CD4-positive, alpha-beta T cell treated with Interleukin-2 at 100 ng/mL for 4 hours (primary cell): ENCODE measurements at regions not wholly inside any gene's neighbourhood (a gene's known extent, or its start where the extent isn't known, plus 50 kb on each side); places are given as distances from the start of the nearest gene placed in this dataset.

Experiments used
- DNase-seq: peaks from one replicate; pipeline ENCODE4 v3.0.0-alpha.2; 2020; ENCODE audit warnings: low spot score

DNA sequence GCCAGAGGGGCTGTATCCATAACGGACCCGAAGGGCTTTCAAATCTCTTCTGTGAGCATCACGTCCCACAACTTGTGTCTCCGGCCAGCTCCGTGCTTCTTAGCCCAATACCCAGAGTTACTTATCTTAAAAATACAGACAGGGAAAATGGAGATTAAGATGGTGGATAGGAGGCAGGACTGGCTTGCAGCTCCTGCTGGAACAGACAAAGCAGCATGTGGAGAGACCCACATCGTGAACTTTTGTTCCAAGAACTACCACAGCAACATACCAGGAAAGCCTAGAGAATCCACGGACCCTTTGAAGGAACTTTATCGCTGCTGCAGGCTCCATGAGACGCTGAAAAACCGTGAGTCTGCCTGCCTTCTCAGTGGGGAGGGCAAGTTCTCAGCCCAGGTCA is 113.7 kb downstream of the RNASET2 start:
- no peak for DNase-seq

GRCh38 chr6:166841216-166841615 is 115.1 kb downstream of the RNASET2 start:
- DNase-seq: no peak

- no peak for DNase-seq
Measured at GRCh38 chr6:166839569-166839968, 116.8 kb downstream of the RNASET2 start.

GRCh38 chr6:166838987-166839386 is 117.4 kb downstream of the RNASET2 start:
- DNase-seq: no peak

DNA sequence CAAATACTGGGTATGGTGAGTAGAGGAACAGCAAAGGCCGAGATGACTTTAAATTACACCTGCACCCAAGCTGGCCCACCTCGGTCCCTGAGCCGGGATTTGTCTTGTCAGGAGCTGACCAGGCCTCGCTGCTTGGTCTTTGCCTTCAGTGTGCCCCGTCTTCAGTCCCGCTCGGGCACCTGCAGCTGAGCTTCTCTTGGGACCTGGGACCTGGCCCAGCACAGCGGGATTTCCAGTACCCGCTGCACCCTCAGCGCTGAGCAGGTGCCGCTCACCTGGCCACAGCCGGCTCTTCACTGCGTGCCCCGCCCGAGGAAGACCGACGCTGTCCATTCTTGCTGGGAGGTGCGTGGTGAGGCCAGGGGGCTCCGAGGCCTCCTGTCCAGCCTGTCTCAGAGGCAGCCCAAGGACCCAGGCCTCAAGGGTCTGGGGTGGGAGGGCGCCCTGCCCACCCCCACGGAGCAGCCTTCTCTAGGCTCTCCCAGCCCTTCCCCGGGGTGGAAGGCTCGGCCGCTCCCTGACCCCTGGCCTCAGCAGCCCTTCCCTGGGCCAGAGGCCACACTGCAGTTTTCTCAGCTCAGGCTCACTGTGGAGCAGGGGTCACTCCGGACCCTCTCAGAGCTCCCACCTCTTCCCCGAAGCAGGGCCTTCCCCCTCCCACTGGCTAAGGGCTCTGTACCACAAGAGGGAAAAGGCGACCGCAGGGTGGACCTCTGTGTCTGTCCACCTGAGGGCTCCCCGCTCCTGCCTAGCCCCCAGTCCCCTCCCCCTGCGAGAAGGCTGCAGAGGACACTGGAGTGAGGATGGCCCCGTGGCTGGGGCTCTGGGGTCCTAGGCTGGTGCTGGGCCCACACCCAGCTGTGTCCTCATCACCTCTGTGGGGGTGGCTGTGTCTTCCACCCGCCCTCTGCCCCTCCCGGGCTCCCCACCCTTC is 119.3 kb downstream of the RNASET2 start:
- DNase-seq: no peak

DNA sequence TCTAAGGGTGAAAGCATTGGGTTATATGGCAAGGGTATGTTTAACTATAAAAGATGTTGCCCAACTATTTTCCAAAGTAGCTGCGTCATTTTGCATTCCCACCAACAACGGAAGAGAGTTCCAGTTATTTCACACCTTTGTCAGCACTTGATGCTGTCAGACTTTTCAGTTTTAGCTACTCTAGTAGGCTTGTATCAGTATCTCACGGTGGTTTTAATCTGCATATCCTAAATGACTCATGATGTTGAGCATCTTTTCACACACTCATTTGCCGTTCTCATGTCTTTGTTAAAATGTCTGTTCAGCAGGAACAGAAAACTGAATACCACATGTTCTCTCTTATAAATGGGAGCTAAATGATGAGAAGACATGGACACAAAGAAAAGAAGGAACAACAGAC is 122.3 kb downstream of the RNASET2 start:
- DNase-seq: no peak

DNA sequence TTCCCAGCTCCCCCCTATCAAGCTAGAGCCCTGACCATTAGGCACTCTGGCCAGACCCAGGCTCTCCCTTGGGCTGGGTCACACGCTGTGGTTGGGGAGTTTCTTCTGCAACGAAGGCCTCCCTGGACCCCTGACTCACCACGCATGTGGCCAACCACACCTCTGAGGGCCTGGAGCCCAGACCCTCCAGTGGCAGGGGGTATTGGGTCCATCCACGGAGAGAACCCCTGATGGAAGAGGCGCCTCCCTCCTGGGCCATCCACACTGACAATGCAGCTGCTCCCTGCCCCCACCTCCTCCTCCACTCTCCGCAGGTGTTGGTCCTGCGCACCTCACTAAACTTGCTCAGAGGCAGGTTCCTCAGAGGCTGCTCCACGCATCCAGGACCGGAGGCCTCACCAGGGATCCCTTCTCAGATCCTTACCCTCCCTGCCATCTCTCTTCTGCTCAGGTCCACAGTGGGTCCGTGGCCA is 125.4 kb downstream of the RNASET2 start:
- DNase-seq: no peak

- no peak for DNase-seq
Measured at GRCh38 chr6:166830185-166830890, 126.0 kb downstream of the RNASET2 start.

DNA sequence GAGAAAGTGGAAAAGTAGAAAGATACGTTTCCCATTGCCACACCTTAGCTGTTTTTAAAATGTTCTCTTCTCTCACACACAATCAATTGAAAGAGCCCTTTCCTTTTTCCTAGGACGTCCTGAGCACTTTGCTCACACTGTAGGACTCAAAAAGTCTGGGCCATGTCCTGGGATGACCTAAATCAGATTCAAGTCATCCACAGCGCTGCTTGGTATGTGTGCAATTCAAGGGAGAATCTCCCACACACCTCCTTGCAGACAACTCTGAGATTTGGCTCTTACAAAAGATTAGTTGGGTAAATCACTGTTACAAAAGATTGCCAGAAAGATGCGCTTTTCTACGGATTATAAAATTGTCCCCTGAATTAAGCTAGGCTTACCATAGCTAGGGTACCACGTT is 130.1 kb downstream of the RNASET2 start:
- no peak for DNase-seq

DNA sequence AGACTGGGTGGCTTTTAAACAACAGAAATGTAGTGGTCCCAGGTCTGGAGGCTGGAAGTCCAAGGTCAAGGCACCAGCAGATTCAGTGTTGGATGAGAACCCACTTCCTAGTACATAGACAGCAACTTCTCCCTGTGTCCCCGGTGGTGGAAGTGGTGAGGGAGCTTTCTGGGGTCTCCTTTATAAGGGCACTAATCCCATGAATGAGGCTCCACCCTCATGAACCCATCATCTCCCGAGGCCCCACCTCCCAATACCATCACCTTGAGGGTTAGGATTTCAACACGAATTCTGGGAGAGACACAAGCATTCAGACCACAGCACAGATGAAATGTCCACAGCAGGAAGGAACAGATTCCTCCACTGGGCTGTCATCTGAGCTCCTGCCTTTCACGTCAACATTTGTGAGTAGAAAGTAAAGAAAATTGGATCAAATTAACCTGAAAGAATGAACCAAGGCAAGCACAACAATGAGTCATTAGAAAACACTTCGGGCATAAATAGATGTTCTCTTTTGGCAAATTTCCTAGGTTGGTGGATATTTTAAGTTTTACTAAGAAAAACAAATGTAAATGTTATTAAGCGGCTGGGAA is 130.7 kb downstream of the RNASET2 start:
- DNase-seq: no peak

- no peak for DNase-seq
Measured at GRCh38 chr6:166824880-166825250, 131.5 kb downstream of the RNASET2 start.

GRCh38 chr6:166824146-166824879 is 132.0 kb downstream of the RNASET2 start:
- no peak for DNase-seq

GRCh38 chr6:166822609-166823008 is 133.7 kb downstream of the RNASET2 start:
- no peak for DNase-seq

DNA sequence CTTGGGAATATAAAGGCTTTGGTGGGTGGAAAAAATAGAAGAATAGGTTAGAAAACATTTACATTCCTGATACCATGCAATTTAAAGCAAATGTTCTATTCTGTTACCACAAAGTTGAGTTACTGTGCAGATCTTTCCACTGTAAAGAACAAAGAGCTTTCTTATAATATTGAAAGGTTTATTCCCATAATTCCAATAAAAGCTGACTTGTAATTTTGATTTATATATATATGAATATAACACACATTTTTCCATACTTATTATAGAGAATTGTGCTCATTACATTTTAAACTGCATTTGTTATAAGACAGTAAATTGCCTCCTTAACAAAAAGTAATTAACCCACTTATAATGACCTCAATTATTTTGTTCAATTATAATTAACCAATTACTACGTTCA is 135.9 kb downstream of the RNASET2 start:
- no peak for DNase-seq

- no peak for DNase-seq
Measured at GRCh38 chr6:166820070-166820469, 136.3 kb downstream of the RNASET2 start.

GRCh38 chr6:166815629-166816028 is 140.7 kb downstream of the RNASET2 start:
- DNase-seq: no peak

DNA sequence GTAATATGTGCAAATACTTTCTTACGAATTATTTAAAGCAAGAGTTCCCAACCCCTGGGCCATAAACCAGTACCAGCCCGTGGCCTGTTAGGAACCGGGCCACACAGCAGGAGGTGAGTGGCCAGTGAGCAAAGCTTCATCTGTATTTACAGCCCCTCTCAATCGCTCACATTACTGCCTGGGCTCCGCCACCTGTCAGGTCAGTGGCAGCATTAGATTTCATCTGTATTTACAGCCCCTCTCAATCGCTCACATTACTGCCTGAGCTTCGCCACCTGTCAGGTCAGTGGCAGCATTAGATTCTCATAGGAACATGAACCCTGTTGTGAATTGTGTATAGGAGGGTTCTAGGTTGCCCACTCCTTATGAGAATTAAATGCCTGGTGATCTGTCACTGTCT is 142.0 kb downstream of the RNASET2 start:
- DNase-seq: no peak

DNA sequence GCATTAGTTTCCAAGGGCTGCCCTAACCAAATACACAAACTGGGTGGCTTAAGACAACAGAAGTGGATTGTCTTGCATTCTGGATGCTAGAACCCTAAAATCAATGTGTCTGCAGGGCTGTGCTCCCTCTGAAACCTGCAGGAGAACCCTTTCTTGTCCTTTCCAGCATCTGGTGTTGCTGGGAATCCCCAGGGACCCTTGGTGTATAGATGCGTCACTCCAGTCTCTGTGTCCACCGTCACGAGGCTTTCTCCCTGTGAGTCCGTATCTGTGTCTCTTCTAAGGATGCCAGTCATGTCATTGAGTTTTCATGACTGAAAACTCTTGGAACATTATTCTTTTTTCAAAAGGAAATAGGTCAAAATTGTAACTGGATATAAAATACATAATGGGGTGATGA is 142.9 kb downstream of the RNASET2 start:
- DNase-seq: no peak

- no peak for DNase-seq
Measured at GRCh38 chr6:166810864-166811263, 145.5 kb downstream of the RNASET2 start.

GRCh38 chr6:166809721-166810120 is 146.6 kb downstream of the RNASET2 start:
- DNase-seq: no peak

GRCh38 chr6:166806962-166807757 is 149.2 kb downstream of the RNASET2 start:
- DNase-seq: no peak
